ENCODE measurements at regions not wholly inside any gene's neighbourhood (a gene's known extent, or its start where the extent isn't known, plus 50 kb on each side); places are given as distances from the start of the nearest gene placed in this dataset.

DNA sequence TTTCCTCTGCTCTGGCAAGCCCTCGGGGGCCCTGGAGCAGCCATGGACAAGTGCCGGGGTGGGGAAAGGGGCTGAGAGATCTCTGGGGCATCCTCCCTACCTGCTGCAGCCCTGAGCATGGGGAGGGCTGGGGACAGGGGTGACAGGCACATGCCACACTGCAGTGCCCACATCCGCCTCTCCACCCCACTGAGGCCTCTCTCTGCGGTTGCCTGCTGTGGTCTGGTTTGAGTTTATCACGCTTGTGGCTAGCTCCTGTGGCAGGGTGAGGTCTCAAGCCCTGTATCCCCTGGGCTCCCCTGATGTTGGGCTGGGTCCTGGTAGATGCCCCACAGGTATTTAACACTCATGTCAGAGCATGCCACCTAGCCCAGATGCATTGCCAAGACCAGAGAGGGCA lies 52.9 kb upstream of the MLN start:
- DNase-seq, result no peak
- H3K27me3 ChIP-seq (ENCODE audit: insufficient read depth, low read depth, severe bottlenecking), result no peaks in the 10 kb centered on the region
- H3K4me3 ChIP-seq (ENCODE audit: low read depth, low read length), result no peak overlapping the region
- no peak overlapping the region for H3K27ac ChIP-seq
- no peaks in the 10 kb centered on the region for H3K9me3 ChIP-seq (ENCODE audit: severe bottlenecking)
- no peaks in the 10 kb centered on the region for H3K36me3 ChIP-seq
- TF ChIP-seq, protein P1, sequence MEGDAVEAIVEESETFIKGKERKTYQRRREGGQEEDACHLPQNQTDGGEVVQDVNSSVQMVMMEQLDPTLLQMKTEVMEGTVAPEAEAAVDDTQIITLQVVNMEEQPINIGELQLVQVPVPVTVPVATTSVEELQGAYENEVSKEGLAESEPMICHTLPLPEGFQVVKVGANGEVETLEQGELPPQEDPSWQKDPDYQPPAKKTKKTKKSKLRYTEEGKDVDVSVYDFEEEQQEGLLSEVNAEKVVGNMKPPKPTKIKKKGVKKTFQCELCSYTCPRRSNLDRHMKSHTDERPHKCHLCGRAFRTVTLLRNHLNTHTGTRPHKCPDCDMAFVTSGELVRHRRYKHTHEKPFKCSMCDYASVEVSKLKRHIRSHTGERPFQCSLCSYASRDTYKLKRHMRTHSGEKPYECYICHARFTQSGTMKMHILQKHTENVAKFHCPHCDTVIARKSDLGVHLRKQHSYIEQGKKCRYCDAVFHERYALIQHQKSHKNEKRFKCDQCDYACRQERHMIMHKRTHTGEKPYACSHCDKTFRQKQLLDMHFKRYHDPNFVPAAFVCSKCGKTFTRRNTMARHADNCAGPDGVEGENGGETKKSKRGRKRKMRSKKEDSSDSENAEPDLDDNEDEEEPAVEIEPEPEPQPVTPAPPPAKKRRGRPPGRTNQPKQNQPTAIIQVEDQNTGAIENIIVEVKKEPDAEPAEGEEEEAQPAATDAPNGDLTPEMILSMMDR (IDR thresholded peaks at IDR 0.05; ENCODE audit: low read depth, low read length), result no peak

DNA sequence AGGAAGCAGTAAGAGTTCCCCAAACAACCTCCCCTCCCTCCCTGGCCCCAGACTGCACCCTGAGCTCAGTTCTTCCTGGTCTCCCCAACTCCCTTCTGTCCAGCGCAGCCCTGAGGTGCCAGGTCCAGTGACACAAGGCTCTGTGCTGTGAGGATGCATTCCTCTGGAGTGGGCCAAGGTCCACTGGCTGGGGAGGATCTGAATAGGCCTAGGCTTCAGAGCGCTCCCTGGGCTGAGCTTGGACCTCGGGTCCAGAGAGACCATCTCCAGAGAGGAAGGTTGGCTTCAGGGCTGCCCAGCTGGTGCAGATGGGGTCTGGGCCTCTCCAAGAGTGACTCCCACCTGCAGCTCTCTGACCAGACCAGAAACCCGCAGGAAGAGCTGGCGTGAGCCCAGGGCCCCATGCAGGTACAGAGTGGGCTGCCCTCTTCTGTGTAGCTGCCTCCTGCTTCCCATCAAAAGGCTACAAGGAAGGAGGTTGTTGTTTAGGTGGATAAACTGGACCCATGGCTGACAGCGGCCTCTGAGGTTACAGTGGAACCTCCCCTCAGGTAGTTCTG lies 52.3 kb upstream of the MLN start:
- no peak overlapping the region for H3K27ac ChIP-seq
- DNase-seq, result no peak
- H3K36me3 ChIP-seq, result no peaks in the 10 kb centered on the region
- TF ChIP-seq, protein P1 (IDR thresholded peaks at IDR 0.05; ENCODE audit: low read depth, low read length), result no peak
- no peaks in the 10 kb centered on the region for H3K27me3 ChIP-seq (ENCODE audit: insufficient read depth, low read depth, severe bottlenecking)
- no peaks in the 10 kb centered on the region for H3K9me3 ChIP-seq (ENCODE audit: severe bottlenecking)
- no peak overlapping the region for H3K4me3 ChIP-seq (ENCODE audit: low read depth, low read length)

- H3K4me3 ChIP-seq (ENCODE audit: low read depth, low read length), result no peak overlapping the region
- TF ChIP-seq, protein P1 (IDR thresholded peaks at IDR 0.05; ENCODE audit: low read depth, low read length), result no peak
- peak; percentile 63 for DNase-seq
- no peaks in the 10 kb centered on the region for H3K9me3 ChIP-seq (ENCODE audit: severe bottlenecking)
- no peaks in the 10 kb centered on the region for H3K36me3 ChIP-seq
- H3K27me3 ChIP-seq (ENCODE audit: insufficient read depth, low read depth, severe bottlenecking), result no peaks in the 10 kb centered on the region
- H3K27ac ChIP-seq, result peak overlapping the region; percentile 22
Measured at GRCh38 chr6:33854572-33855030, 50.8 kb upstream of the MLN start.

- DNase-seq, result no peak
- Histone ChIP-seq H3K27ac (peak overlapping the region; percentile 48), H3K9me3 (ENCODE audit: severe bottlenecking) (no peaks in the 10 kb centered on the region), H3K36me3 (no peaks in the 10 kb centered on the region), H3K27me3 (ENCODE audit: insufficient read depth, low read depth, severe bottlenecking) (no peaks in the 10 kb centered on the region), H3K4me3 (ENCODE audit: low read depth, low read length) (no peak overlapping the region)
- TF ChIP-seq, protein P1 (IDR thresholded peaks at IDR 0.05; ENCODE audit: low read depth, low read length), result no peak
Measured at GRCh38 chr6:33853736-33854135, 49.9 kb upstream of the MLN start.

Measured in WERI-Rb-1 (cell line).